WERI-Rb-1 (cell line): ENCODE measurements at regions not wholly inside any gene's neighbourhood (a gene's known extent, or its start where the extent isn't known, plus 50 kb on each side); places are given as distances from the start of the nearest gene placed in this dataset.

Source experiments
- DNase-seq: peaks from one replicate; pipeline ENCODE4 v3.0.0-alpha.2; 2020
- H3K27ac ChIP-seq: fragments of 250-450 bp; sonication (Bioruptor Pico); 2 replicates; pipeline ENCODE4 v1.5.1; 2020; ENCODE audit warnings: mild to moderate bottlenecking, moderate library complexity
- H3K27me3 ChIP-seq: fragments of 250-450 bp; sonication (Bioruptor Pico); 2 replicates; pipeline ENCODE4 v1.5.1; 2021; ENCODE audit warnings: mild to moderate bottlenecking, low read depth, moderate library complexity; ENCODE audit not compliant: insufficient read depth, severe bottlenecking
- H3K36me3 ChIP-seq: fragments of 250-450 bp; sonication (Bioruptor Pico); 2 replicates; pipeline ENCODE4 v1.5.1; 2020; ENCODE audit warnings: mild to moderate bottlenecking, moderate library complexity
- H3K4me3 ChIP-seq: 2 replicates; pipeline ENCODE4 v1.5.1; 2011; ENCODE audit warnings: low read depth, mild to moderate bottlenecking, control low read depth, low read length
- H3K9me3 ChIP-seq: fragments of 250-450 bp; sonication (Bioruptor Pico); 2 replicates; pipeline ENCODE4 v1.5.1; 2021; ENCODE audit warnings: mild to moderate bottlenecking, moderate library complexity; ENCODE audit not compliant: severe bottlenecking
- CTCF ChIP-seq: IDR thresholded peaks from 2 replicates; pipeline ENCODE4 v1.5.1; 2011; ENCODE audit warnings: low read depth, mild to moderate bottlenecking, control low read depth, inconsistent platforms, low read length

GRCh38 chr6:82751718-82752117, 313.9 kb downstream of the UBE3D start:
- no peak for TF ChIP-seq CTCF
- no peak for DNase-seq
- Histone ChIP-seq H3K4me3 (no peak overlapping the region), H3K36me3 (no peaks in the 10 kb centered on the region), H3K27ac (no peak overlapping the region), H3K9me3 (no peaks in the 10 kb centered on the region), H3K27me3 (no peaks in the 10 kb centered on the region)

- no peak for DNase-seq
- no peak for TF ChIP-seq CTCF
- H3K4me3 ChIP-seq = no peak overlapping the region
- no peaks in the 10 kb centered on the region for H3K9me3 ChIP-seq
- no peaks in the 10 kb centered on the region for H3K36me3 ChIP-seq
- no peaks in the 10 kb centered on the region for H3K27me3 ChIP-seq
- no peak overlapping the region for H3K27ac ChIP-seq
Measured at GRCh38 chr6:82761674-82762345, 303.8 kb downstream of the UBE3D start.

- Histone ChIP-seq H3K27me3 (no peaks in the 10 kb centered on the region), H3K36me3 (no peaks in the 10 kb centered on the region), H3K4me3 (no peak overlapping the region), H3K9me3 (no peaks in the 10 kb centered on the region), H3K27ac (no peak overlapping the region)
- no peak for DNase-seq
- TF ChIP-seq CTCF = no peak
Measured at GRCh38 chr6:82766476-82766875, 299.2 kb downstream of the UBE3D start.

GRCh38 chr6:82767037-82767436, 298.6 kb downstream of the UBE3D start:
- Histone ChIP-seq H3K36me3 (no peaks in the 10 kb centered on the region), H3K9me3 (no peaks in the 10 kb centered on the region), H3K4me3 (no peak overlapping the region), H3K27me3 (no peaks in the 10 kb centered on the region), H3K27ac (no peak overlapping the region)
- no peak for TF ChIP-seq CTCF
- DNase-seq = no peak

- TF ChIP-seq CTCF = no peak
Measured at GRCh38 chr6:82767447-82767846, 298.2 kb downstream of the UBE3D start.

More at GRCh38 chr6:82767447-82767846, 298.2 kb downstream of the UBE3D start:
- no peaks in the 10 kb centered on the region for H3K27me3 ChIP-seq
- no peaks in the 10 kb centered on the region for H3K9me3 ChIP-seq
- H3K4me3 ChIP-seq = no peak overlapping the region
- DNase-seq = no peak
- H3K27ac ChIP-seq = no peak overlapping the region
- H3K36me3 ChIP-seq = no peaks in the 10 kb centered on the region
